ENCODE measurements at regions not wholly inside any gene's neighbourhood (a gene's known extent, or its start where the extent isn't known, plus 50 kb on each side); places are given as distances from the start of the nearest gene placed in this dataset.
"Not testable (repeated sequence)": the region's sequence is repeated elsewhere in the genome, so short reads cannot be mapped to it uniquely, and the experiment has no call there.

- H3K27me3 ChIP-seq: no peaks in the 10 kb centered on the region
- H3K36me3 ChIP-seq: no peaks in the 10 kb centered on the region
- no peaks in the 10 kb centered on the region for H3K9me3 ChIP-seq
- no peaks in the 10 kb centered on the region for H3K4me1 ChIP-seq
- WGBS, 2 donors: 52 to 61% methylated on average over 6 of the region's 6 CpGs
- no peak for TF ChIP-seq CTCF (IDR thresholded peaks at IDR 0.05)
- no peak for TF ChIP-seq POLR2A (IDR thresholded peaks at IDR 0.05)
- no peak for TF ChIP-seq POLR2AphosphoS5 (IDR thresholded peaks at IDR 0.05)
- no peak for TF ChIP-seq EP300 (IDR thresholded peaks at IDR 0.05)
- H3K27ac ChIP-seq: no peak overlapping the region
- intact Hi-C loops (cut with DNase I): no loop called here
- H3K4me3 ChIP-seq: no peak overlapping the region
- DNase-seq: no peak
Observed at GRCh38 chrX:7987160-7988012, 60.2 kb upstream of the PNPLA4 start.

GRCh38 chrX:7986738-7987137, 59.5 kb upstream of the PNPLA4 start:
- H3K9me3 ChIP-seq, DNase-seq: not testable (repeated sequence)
- WGBS, 2 donors: 79 to 84% methylated on average over 8 of the region's 9 CpGs

DNA sequence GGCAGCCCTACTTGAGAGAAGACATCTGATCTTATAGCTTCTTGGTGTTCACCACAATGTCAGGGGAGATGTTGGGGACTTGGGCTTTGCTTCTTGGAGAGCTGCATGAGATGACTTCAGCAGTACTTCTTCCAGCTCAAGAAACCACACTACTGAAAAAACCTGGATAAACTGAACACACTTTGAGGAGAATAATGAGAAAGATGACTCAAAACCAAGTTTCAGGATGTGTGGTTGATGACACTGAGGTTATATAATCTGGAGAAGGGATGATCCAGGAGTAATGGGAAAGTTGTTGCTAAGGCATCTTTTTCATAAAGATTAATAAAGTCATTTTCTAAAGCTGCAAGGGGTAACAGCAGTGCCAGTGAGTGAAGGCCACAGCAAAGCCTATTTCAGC, 58.4 kb upstream of the PNPLA4 start:
- H3K27ac ChIP-seq: no peak overlapping the region
- TF ChIP-seq CTCF (IDR thresholded peaks at IDR 0.05) (no peak), POLR2A (IDR thresholded peaks at IDR 0.05) (no peak), EP300 (IDR thresholded peaks at IDR 0.05) (no peak), POLR2AphosphoS5 (IDR thresholded peaks at IDR 0.05) (no peak)
- no peaks in the 10 kb centered on the region for H3K9me3 ChIP-seq
- no peak for DNase-seq
- no peaks in the 10 kb centered on the region for H3K36me3 ChIP-seq
- H3K27me3 ChIP-seq: no peaks in the 10 kb centered on the region
- no peak overlapping the region for H3K4me3 ChIP-seq
- no peaks in the 10 kb centered on the region for H3K4me1 ChIP-seq
- intact Hi-C loops (cut with DNase I): no loop called here

More at GRCh38 chrX:7986738-7987137, 59.5 kb upstream of the PNPLA4 start:
- intact Hi-C loops (cut with DNase I); H3K36me3 ChIP-seq; H3K27ac ChIP-seq; H3K4me3 ChIP-seq; H3K4me1 ChIP-seq; H3K27me3 ChIP-seq: not testable (repeated sequence)

DNA sequence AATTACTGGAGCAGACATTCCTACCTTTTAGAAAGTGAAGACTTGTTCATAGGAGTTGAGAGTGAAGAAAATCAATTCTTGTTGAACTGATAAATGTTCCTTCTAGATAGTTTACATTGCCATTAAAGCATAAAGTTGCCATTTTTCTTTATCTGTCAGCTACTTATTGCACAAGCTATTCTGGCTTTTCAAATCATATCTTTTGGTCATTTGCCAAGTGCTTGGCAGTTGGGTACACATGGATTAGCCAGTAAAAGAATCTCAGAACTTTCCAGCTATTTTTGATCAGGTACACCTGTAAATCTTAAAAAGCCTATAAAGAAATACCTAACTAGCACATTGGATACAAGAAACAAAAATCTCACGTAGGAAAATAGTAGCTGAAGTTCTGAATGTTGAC, 56.4 kb upstream of the PNPLA4 start:
- TF ChIP-seq CTCF (IDR thresholded peaks at IDR 0.05): no peak
- intact Hi-C loops (cut with DNase I): no loop called here
- Histone ChIP-seq H3K4me3 (no peak overlapping the region), H3K36me3 (no peaks in the 10 kb centered on the region), H3K4me1 (no peaks in the 10 kb centered on the region), H3K9me3 (no peaks in the 10 kb centered on the region), H3K27me3 (no peaks in the 10 kb centered on the region), H3K27ac (no peak overlapping the region)
- WGBS, 2 donors: 20 to 72% methylated on average over 1 of the region's 1 CpG
- no peak for DNase-seq
